Fibroblast of skin of left biceps (primary cell): ENCODE measurements at regions not wholly inside any gene's neighbourhood (a gene's known extent, or its start where the extent isn't known, plus 50 kb on each side); places are given as distances from the start of the nearest gene placed in this dataset.

Source experiments
- DNase-seq, 2 experiments: peaks; one replicate each; pipeline ENCODE4 v3.0.0-alpha.2; 2013; ENCODE audit warnings: low read depth in 2 of 2

- DNase-seq = no peak
Measured at GRCh38 chr4:136302566-136302965, 1229.7 kb downstream of the PCDH18 start.

DNA sequence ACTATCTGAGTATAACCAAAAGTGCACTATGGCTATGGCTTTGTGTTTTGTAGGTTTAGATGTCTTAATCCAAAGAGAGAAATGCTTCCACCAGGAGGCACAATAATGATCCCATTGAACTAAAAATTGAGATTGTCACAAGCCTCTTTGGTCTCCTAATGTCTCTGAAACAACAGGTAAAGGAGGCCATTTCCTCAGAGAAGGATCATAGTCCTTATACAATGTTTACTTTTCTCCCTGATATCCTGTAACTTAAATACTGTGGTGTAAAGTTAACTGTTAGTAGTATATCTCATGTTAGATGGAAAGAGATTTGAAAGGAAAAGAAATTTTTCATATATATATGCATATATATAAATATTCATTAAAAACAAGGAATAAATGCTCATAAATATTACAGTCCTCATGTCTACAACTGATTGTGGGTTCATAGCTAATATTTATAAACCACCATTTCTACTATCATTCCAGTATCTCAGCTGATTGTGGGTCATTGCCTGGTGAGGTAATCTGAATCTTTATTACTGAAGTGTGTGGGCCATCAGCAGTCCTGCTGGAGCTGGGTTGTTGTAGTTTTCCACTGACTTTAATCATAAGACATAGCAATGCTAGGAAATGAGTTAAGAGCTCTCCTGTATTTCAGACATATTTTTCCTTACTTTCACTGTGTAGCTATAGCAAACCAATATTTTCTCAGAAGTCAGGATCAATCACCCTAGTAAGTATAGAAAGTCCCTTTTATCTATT lies 1230.4 kb downstream of the PCDH18 start:
- DNase-seq = no peak

GRCh38 chr4:136283977-136284376 lies 1248.3 kb downstream of the PCDH18 start:
- DNase-seq = no peak

DNA sequence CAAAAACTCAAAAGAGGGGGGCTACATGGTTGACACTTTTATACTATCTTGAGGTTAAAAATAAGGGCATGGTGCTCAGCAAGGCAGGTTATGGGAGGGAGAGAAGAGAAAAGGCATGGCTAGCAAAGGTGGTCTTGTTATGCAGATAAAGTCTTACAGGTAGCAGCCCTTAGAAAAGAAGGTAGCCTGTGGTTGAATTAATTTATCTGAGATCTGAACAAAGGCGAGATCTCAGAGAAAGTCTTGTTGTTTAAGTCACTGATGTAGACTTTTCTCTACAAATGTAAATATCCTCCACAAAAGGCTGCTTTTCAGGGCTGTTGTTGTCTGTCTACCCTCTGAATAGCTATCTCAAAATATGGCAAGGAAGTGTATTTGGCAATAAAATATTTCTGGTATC lies 1250.4 kb downstream of the PCDH18 start:
- no peak for DNase-seq

DNA sequence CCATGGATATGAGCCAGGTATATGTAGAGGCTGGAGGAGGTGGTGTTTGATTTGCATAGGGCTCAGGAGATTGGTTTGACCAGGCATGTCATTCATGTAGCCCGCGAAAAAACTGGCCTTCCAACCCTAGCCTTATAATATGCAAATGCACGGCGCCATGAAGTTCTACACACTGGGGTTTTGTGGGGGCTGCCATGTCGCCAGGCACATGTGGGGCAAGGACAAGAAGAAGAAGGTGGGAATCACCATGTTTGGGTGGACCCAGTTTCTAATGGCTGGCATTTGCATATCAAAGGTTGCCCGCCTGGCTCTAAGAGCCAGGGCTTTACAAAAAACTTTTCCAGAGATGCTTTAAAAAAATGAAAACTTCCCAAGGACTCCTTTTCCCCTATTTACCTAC lies 1251.0 kb downstream of the PCDH18 start:
- DNase-seq = no peak

GRCh38 chr4:136277741-136278140 lies 1254.6 kb downstream of the PCDH18 start:
- no peak for DNase-seq

- no peak for DNase-seq
Measured at GRCh38 chr4:136246876-136247275, 1285.4 kb downstream of the PCDH18 start.

DNA sequence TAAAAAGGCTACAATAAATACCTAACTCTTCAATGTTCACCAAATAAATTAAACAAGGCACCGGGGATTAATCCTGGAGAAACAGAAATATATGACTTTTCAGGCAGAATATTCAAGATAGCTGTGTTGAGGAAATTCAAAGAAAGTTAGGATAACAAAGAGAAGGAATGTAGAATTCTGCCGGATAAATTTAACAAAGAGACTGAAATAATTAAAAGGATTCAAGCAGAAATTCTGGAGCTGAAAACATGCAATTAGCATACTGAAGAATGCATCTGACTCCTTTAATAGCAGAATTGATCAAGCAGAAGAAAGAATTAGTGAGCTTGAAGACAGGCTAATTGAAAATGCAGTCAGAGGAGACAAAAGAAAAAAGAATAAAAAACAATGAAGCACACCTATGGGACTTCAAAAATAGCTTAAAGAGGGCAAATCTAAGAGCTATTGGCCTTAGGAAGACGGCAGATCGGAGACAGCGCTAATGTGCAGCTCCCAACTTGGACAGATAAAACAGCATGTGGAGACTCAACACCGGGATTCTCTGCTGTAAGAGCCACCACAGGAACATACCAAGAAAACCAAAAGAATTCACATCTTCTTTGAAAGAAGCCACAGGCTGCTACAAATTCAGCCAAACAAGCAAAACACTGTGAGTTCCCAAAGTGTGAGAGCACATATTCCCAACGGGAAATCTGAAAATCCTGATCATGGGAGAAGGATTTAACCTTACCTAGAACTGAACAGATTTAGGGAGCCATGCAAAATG lies 1290.9 kb downstream of the PCDH18 start:
- DNase-seq = no peak

- no peak for DNase-seq
Measured at GRCh38 chr4:136227315-136227714, 1305.0 kb downstream of the PCDH18 start.

GRCh38 chr4:136219592-136220125 lies 1312.6 kb downstream of the PCDH18 start:
- no peak for DNase-seq

DNA sequence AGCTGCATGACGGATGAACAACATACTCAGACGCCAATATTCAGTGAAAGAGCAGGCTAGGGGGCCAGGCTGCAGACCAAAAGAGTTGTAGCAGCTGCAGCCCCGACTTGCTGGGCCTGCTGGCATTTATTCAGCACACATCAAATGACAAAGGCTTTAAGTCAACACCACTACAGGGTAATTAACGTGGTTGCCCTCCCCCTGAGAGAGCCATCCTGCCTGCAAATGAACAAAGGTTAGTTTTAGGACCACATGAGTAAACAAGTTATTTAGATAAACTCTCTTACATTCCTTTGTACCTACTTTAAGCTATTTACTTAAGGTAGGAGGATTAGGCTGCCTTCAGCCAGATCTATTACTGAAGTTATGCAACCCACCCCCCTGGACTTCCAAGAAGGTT lies 1329.1 kb downstream of the PCDH18 start:
- DNase-seq = no peak

DNA sequence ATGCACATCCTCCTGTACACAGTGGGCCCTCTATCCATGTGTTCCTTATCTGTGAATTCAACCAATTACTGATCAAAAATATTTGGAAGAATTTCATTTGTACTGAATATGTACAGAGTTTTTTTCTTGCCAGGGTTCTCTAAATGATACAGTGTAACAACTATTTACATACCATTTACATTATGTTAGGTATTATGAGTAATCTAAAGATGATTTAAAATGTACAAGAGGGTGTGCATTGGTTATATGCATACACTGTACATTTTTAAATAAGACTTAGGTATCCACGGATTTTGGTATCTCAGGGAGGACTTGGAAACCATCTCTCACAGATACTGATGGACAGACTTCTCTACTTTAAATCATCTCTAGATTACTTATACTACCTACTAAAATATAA lies 1333.9 kb downstream of the PCDH18 start:
- no peak for DNase-seq

DNA sequence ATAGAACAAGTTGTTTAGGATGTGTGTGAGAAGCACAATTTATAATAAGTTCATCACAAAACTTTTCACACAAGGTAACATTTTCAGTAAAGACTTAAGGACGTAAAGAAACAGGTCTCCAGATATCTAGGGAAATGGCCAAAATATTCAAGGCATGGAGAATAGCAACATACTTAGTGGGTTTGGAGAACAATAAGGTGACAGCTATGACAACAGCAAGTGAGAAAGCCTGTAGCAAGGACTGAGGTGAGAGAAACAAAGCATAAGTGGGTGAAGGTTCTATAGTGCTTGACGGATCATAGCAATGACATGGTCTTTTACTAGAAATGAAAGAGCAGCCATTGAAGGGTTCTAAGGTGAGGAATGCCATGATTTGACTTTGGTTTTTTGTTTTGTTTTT lies 1337.3 kb downstream of the PCDH18 start:
- DNase-seq = no peak

- no peak for DNase-seq
Measured at GRCh38 chr4:136186650-136187049, 1345.6 kb downstream of the PCDH18 start.

DNA sequence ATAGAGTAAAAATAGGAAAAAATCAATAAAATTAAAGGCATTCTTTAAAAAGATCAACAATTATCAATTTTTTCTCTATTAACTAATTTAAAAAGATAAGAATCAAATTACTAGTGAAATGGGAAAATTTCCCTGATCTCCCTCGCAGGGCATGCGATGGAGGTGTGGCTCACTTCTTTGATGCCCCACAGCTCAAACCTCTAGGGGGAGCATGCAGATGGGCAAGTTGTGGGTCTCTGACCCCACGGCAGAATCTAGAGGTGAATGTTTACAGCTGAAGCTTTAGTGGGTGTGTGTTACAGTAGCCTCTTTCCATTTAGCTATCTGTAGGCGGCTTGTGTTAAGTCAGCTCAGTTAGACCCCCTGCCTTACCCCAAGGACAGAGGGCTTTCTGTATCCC lies 1348.8 kb downstream of the PCDH18 start:
- DNase-seq = no peak

DNA sequence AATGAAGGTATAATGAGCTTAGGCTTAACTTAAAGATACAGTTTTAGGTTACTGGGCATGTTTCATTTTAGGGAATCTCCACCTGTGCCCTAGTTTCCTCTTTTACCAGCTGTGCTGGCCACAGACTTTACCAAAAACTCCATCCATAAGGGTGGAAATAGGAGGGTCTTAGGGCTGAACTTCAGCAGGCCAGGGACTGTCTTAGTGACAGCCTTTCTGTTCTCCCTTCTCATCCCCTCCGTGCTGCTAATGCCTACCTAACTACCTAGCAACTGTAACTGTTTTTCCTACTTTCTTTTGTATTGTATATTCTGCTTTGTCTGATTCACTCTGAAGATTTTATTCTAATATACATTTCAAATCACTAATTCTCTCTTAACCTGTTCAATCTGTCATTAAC lies 1375.3 kb downstream of the PCDH18 start:
- no peak for DNase-seq

DNA sequence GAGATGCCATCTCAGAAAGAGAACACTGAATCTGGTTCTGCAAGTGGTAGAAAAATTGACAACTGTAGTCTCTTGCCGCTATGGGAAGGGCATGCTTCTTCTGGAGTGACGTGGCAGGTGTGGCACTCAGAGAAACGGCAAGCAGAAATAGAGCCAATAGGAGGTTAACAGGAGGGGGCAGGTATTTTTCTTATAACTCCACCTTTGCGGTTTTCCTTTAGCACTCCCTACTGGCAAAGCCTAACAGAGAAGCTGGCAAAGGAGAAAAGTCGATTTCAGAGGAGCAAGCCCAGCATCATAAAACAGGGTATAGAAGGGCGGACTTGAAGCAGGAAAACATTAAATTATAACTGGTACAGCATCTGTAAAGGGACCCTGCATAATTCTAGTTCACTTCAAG lies 1382.2 kb downstream of the PCDH18 start:
- no peak for DNase-seq

DNA sequence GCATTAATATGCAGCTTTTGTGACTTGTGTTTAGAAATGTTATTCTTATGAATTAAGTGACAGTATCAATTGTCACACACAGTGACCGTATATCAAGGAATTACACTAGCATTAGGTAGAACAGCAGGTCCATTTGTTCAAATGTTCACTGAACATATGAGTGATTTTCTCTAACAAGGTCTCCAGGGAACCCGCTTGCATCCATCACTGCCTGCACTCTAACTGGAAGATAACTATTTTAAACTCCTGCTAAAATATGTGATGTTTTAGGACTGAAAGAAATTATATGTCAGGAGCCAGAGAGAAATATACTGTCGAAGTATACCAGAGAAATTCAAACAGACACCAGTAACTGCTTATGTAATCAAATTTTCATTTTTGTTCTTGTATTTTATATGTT lies 1395.7 kb downstream of the PCDH18 start:
- DNase-seq = no peak

GRCh38 chr4:136124251-136124745 lies 1408.0 kb downstream of the PCDH18 start:
- DNase-seq = no peak

GRCh38 chr4:136121426-136121825 lies 1410.9 kb downstream of the PCDH18 start:
- DNase-seq = no peak

GRCh38 chr4:136113921-136114320 lies 1418.4 kb downstream of the PCDH18 start:
- no peak for DNase-seq

DNA sequence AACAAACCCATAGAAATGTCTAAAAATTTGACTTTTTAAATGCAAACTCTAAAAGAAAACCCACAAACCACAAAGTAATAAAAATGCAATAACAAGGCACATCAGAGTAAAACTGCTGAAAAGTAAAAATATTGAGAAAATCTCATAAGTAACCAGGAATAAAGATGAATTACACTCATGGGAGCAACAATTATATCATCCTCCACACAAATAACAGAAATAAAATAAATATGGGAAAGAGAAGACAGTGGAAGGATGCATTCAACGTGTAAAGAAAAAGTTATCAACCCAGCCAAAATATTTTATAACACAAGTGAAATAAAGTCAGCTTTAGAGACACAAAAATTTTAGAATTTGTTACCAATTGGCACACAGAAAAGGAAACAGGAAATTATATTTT lies 1420.2 kb downstream of the PCDH18 start:
- DNase-seq = no peak

GRCh38 chr4:136106753-136107152 lies 1425.5 kb downstream of the PCDH18 start:
- no peak for DNase-seq
